ENCODE measurements at regions not wholly inside any gene's neighbourhood (a gene's known extent, or its start where the extent isn't known, plus 50 kb on each side); places are given as distances from the start of the nearest gene placed in this dataset.
"Not testable (repeated sequence)": the region's sequence is repeated elsewhere in the genome, so short reads cannot be mapped to it uniquely, and the experiment has no call there.

GRCh38 chr21:23585419-23585818 is 2021.9 kb downstream of the MRPL39 start:
- Histone ChIP-seq H3K36me3 (no peaks in the 10 kb centered on the region), H3K4me3 (no peak overlapping the region), H3K4me1 (no peaks in the 10 kb centered on the region), H3K9me3 (no peaks in the 10 kb centered on the region), H3K27ac (no peak overlapping the region), H3K27me3 (no peaks in the 10 kb centered on the region)
- DNase-seq (ENCODE audit: low spot score in 2 of 2) = no peak
- no peak for TF ChIP-seq CTCF (IDR thresholded peaks at IDR 0.05)
- no peak for TF ChIP-seq POLR2A (IDR thresholded peaks at IDR 0.05)
- no peak for TF ChIP-seq POLR2AphosphoS5 (IDR thresholded peaks at IDR 0.05)
- intact Hi-C loops (cut with DNase I; ENCODE audit: low total_unique reads) = no loop called here

GRCh38 chr21:23579573-23579972 is 2027.7 kb downstream of the MRPL39 start:
- Histone ChIP-seq H3K27ac (no peak overlapping the region), H3K27me3 (no peaks in the 10 kb centered on the region), H3K4me1 (no peaks in the 10 kb centered on the region), H3K36me3 (peaks cover 5% of the 10 kb centered on the region), H3K9me3 (no peaks in the 10 kb centered on the region), H3K4me3 (no peak overlapping the region)
- no peak for DNase-seq (ENCODE audit: low spot score in 2 of 2)
- TF ChIP-seq POLR2A (IDR thresholded peaks at IDR 0.05) (no peak), POLR2AphosphoS5 (IDR thresholded peaks at IDR 0.05) (no peak), CTCF (IDR thresholded peaks at IDR 0.05) (no peak)
- intact Hi-C loops (cut with DNase I; ENCODE audit: low total_unique reads) = no loop called here

GRCh38 chr21:23578027-23578426 is 2029.3 kb downstream of the MRPL39 start:
- no peaks in the 10 kb centered on the region for H3K27me3 ChIP-seq
- H3K27ac ChIP-seq = no peak overlapping the region

GRCh38 chr21:23574932-23575331 is 2032.3 kb downstream of the MRPL39 start:
- H3K36me3 ChIP-seq = peaks cover 5% of the 10 kb centered on the region
- intact Hi-C loops (cut with DNase I; ENCODE audit: low total_unique reads) = no loop called here
- no peaks in the 10 kb centered on the region for H3K27me3 ChIP-seq
- H3K27ac ChIP-seq = no peak overlapping the region
- TF ChIP-seq POLR2A (IDR thresholded peaks at IDR 0.05) = no peak
- TF ChIP-seq POLR2AphosphoS5 (IDR thresholded peaks at IDR 0.05) = no peak
- no peak for TF ChIP-seq CTCF (IDR thresholded peaks at IDR 0.05)
- DNase-seq (ENCODE audit: low spot score in 2 of 2) = no peak
- H3K4me3 ChIP-seq = no peak overlapping the region
- no peaks in the 10 kb centered on the region for H3K4me1 ChIP-seq
- no peaks in the 10 kb centered on the region for H3K9me3 ChIP-seq

More at GRCh38 chr21:23578027-23578426, 2029.3 kb downstream of the MRPL39 start:
- TF ChIP-seq POLR2A (IDR thresholded peaks at IDR 0.05) = no peak
- TF ChIP-seq POLR2AphosphoS5 (IDR thresholded peaks at IDR 0.05) = no peak
- no peak for TF ChIP-seq CTCF (IDR thresholded peaks at IDR 0.05)
- H3K4me1 ChIP-seq = no peaks in the 10 kb centered on the region
- peaks cover 5% of the 10 kb centered on the region for H3K36me3 ChIP-seq
- H3K9me3 ChIP-seq = no peaks in the 10 kb centered on the region
- H3K4me3 ChIP-seq = no peak overlapping the region
- no peak for DNase-seq (ENCODE audit: low spot score in 2 of 2)
- intact Hi-C loops (cut with DNase I; ENCODE audit: low total_unique reads) = no loop called here

- H3K9me3 ChIP-seq; H3K27me3 ChIP-seq; H3K36me3 ChIP-seq; intact Hi-C loops (cut with DNase I; ENCODE audit: low total_unique reads); H3K4me3 ChIP-seq; H3K4me1 ChIP-seq; DNase-seq (ENCODE audit: low spot score in 2 of 2); H3K27ac ChIP-seq: not testable (repeated sequence)
Measured at GRCh38 chr21:23548924-23549323, 2058.4 kb downstream of the MRPL39 start.

GRCh38 chr21:23543333-23543732 is 2063.9 kb downstream of the MRPL39 start:
- H3K27me3 ChIP-seq = no peaks in the 10 kb centered on the region
- no peak overlapping the region for H3K4me3 ChIP-seq
- no peak for DNase-seq (ENCODE audit: low spot score in 2 of 2)
- H3K36me3 ChIP-seq = no peaks in the 10 kb centered on the region
- no peaks in the 10 kb centered on the region for H3K4me1 ChIP-seq
- H3K27ac ChIP-seq = no peak overlapping the region
- H3K9me3 ChIP-seq = no peaks in the 10 kb centered on the region
- intact Hi-C loops (cut with DNase I; ENCODE audit: low total_unique reads) = no loop called here
- TF ChIP-seq POLR2AphosphoS5 (IDR thresholded peaks at IDR 0.05) = no peak
- TF ChIP-seq CTCF (IDR thresholded peaks at IDR 0.05) = no peak
